ENCODE measurements at regions not wholly inside any gene's neighbourhood (a gene's known extent, or its start where the extent isn't known, plus 50 kb on each side); places are given as distances from the start of the nearest gene placed in this dataset.

GRCh38 chr17:13813347-13814240 is 211.9 kb upstream of the HS3ST3A1 start:
- TF ChIP-seq CTCF (IDR thresholded peaks at IDR 0.05; ENCODE audit: low read length): no peak
- no peak for TF ChIP-seq EZH2phosphoT487 (IDR thresholded peaks at IDR 0.05; ENCODE audit: low read length)
- no peak for TF ChIP-seq EZH2 (optimal IDR thresholded peaks at IDR 0.05; ENCODE audit: low read depth, low read length)
